Fibroblast of lung (primary cell): ENCODE measurements at regions not wholly inside any gene's neighbourhood (a gene's known extent, or its start where the extent isn't known, plus 50 kb on each side); places are given as distances from the start of the nearest gene placed in this dataset.

Source experiments
- DNase-seq, 2 donors: peaks; one replicate each; pipeline versions ENCODE4 v3.0.0 to v3.0.0-alpha.2; 2010; ENCODE audit warnings: low read depth in 2 of 2
- H2AFZ ChIP-seq: 2 replicates; pipeline ENCODE4 v1.5.1; 2012; ENCODE audit warnings: low read length, control low read depth, inconsistent platforms
- H3K27ac ChIP-seq: 2 replicates; pipeline ENCODE4 v1.5.1; 2011; ENCODE audit warnings: low read length, control low read depth; ENCODE audit not compliant: insufficient read depth
- H3K27me3 ChIP-seq: 2 replicates; pipeline ENCODE4 v1.5.1; 2011; ENCODE audit warnings: mild to moderate bottlenecking, low read length; ENCODE audit not compliant: control insufficient read depth, insufficient read depth
- H3K36me3 ChIP-seq: 2 replicates; pipeline ENCODE4 v1.5.1; 2011; ENCODE audit warnings: low read length; ENCODE audit not compliant: control insufficient read depth, insufficient read depth
- H3K4me1 ChIP-seq: 2 replicates; pipeline ENCODE4 v1.5.1; 2011; ENCODE audit warnings: low read length; ENCODE audit not compliant: control insufficient read depth, insufficient read depth; ENCODE audit errors: extremely low read depth
- H3K4me2 ChIP-seq: 2 replicates; pipeline ENCODE4 v1.5.1; 2011; ENCODE audit warnings: low read length, control low read depth; ENCODE audit not compliant: insufficient read depth; ENCODE audit errors: extremely low read depth
- H3K4me3 ChIP-seq, 4 experiments: fragments of 200-600 bp in 1 of 4; sonication (generic) in 1 of 4; replicated peaks in 1 of 4; 2 replicates each; pipeline ENCODE4 v1.5.1; 2011 to 2016; ENCODE audit warnings: low read length in 4 of 4, low read depth in 3 of 4, mild to moderate bottlenecking in 3 of 4, control low read depth in 2 of 4, inconsistent platforms in 1 of 4, mixed read lengths in 1 of 4; ENCODE audit not compliant: insufficient read depth in 1 of 4; ENCODE audit errors: control extremely low read depth in 1 of 4
- H3K79me2 ChIP-seq: 2 replicates; pipeline ENCODE4 v1.5.1; 2012; ENCODE audit warnings: mild to moderate bottlenecking, low read length, inconsistent platforms; ENCODE audit not compliant: control insufficient read depth, insufficient read depth
- H3K9ac ChIP-seq: 2 replicates; pipeline ENCODE4 v1.5.1; 2011; ENCODE audit warnings: mild to moderate bottlenecking, low read length, control low read depth; ENCODE audit not compliant: insufficient read depth
- H3K9me3 ChIP-seq: 2 replicates; pipeline ENCODE4 v1.5.1; 2012; ENCODE audit warnings: low read depth, low read length; ENCODE audit not compliant: control insufficient read depth, insufficient read depth
- H4K20me1 ChIP-seq: 2 replicates; pipeline ENCODE4 v1.5.1; 2011; ENCODE audit warnings: low read length; ENCODE audit not compliant: control insufficient read depth, insufficient read depth; ENCODE audit errors: extremely low read depth
- EZH2 ChIP-seq: IDR thresholded peaks from 2 replicates; pipeline ENCODE4 v1.5.1; 2012; ENCODE audit warnings: low read length, control low read depth, mild to moderate bottlenecking; ENCODE audit errors: missing control alignments
- TF ChIP-seq, protein P1 (sequence below), 2 donors: IDR thresholded peaks in 1 of 2; conservative IDR thresholded peaks in 1 of 2; 1 replicate in 1 of 2; 2 replicates in 1 of 2; pipeline ENCODE4 v1.5.1; 2011 to 2012; ENCODE audit warnings: low read length in 2 of 2, control low read depth in 1 of 2, inconsistent platforms in 1 of 2, low read depth in 1 of 2, mild to moderate bottlenecking in 1 of 2

DNA sequence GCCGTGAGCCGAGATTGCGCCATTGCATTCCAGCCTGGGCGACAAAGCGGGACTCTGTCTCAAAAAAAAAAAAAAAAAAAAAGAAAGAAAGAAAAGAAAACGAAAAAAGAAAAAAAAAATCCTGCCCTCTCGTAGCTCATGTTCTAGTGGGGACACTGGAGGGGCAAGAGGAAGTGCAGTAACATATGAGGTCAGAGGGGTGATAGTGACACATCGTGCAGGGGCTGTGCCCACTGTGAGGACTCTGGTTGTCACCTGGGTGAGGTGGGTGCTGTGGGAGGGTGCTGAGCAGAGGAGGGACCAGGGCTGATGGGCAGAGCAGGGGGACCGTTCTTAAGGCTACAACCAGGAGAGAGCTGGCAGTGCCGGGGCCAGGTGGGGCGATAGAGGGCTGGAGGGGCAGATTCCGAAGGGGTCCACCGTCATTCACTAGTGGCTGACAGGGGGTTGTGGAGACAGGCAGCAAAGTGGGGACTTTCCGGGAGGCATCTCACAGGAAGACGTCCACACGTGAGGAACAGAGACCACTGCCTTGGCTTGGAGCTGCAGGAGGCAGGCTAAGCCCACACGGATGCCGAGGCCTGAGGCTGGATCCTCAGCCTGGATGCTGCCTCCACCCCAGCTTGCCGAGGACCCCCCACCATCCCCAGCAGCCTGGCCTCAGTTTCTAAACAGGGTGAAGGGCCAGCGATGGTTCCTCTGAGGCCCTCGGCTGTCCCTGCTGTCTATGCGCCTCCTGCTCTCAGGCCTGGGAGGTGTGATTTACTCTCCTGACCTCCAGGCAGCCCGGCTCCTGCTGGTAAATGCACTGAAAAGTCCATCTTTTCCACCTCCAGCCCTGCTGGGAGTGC lies 154.3 kb upstream of the IQSEC1 start:
- Histone ChIP-seq H3K4me3 (no peak overlapping the region), H3K27me3 (no peaks in the 10 kb centered on the region), H3K36me3 (no peaks in the 10 kb centered on the region), H3K4me1 (no peaks in the 10 kb centered on the region), H3K4me2 (no peak overlapping the region), H3K79me2 (no peaks in the 10 kb centered on the region), H4K20me1 (no peaks in the 10 kb centered on the region), H3K9me3 (no peaks in the 10 kb centered on the region), H2AFZ (no peak overlapping the region), H3K27ac (no peak overlapping the region), H3K9ac (no peak overlapping the region)
- DNase-seq = no peak
- TF ChIP-seq, protein P1, sequence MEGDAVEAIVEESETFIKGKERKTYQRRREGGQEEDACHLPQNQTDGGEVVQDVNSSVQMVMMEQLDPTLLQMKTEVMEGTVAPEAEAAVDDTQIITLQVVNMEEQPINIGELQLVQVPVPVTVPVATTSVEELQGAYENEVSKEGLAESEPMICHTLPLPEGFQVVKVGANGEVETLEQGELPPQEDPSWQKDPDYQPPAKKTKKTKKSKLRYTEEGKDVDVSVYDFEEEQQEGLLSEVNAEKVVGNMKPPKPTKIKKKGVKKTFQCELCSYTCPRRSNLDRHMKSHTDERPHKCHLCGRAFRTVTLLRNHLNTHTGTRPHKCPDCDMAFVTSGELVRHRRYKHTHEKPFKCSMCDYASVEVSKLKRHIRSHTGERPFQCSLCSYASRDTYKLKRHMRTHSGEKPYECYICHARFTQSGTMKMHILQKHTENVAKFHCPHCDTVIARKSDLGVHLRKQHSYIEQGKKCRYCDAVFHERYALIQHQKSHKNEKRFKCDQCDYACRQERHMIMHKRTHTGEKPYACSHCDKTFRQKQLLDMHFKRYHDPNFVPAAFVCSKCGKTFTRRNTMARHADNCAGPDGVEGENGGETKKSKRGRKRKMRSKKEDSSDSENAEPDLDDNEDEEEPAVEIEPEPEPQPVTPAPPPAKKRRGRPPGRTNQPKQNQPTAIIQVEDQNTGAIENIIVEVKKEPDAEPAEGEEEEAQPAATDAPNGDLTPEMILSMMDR (conservative IDR thresholded peaks at IDR 0.05 in 1 of 2, IDR thresholded peaks at IDR 0.05 in 1 of 2; ENCODE audit: low read depth in 1 of 2, low read length in 2 of 2) = no peak
- TF ChIP-seq EZH2 = no peak

GRCh38 chr3:13224967-13225366 lies 151.7 kb upstream of the IQSEC1 start:
- Histone ChIP-seq H3K27me3 (no peaks in the 10 kb centered on the region), H3K36me3 (no peaks in the 10 kb centered on the region), H3K9ac (no peak overlapping the region), H3K79me2 (no peaks in the 10 kb centered on the region), H3K9me3 (no peaks in the 10 kb centered on the region), H3K4me2 (no peak overlapping the region), H4K20me1 (no peaks in the 10 kb centered on the region), H2AFZ (no peak overlapping the region), H3K4me1 (no peaks in the 10 kb centered on the region), H3K27ac (no peak overlapping the region), H3K4me3 (no peak overlapping the region)
- no peak for DNase-seq
- no peak for TF ChIP-seq EZH2
- TF ChIP-seq, protein P1 (conservative IDR thresholded peaks at IDR 0.05 in 1 of 2, IDR thresholded peaks at IDR 0.05 in 1 of 2; ENCODE audit: low read depth in 1 of 2, low read length in 2 of 2) = no peak

DNA sequence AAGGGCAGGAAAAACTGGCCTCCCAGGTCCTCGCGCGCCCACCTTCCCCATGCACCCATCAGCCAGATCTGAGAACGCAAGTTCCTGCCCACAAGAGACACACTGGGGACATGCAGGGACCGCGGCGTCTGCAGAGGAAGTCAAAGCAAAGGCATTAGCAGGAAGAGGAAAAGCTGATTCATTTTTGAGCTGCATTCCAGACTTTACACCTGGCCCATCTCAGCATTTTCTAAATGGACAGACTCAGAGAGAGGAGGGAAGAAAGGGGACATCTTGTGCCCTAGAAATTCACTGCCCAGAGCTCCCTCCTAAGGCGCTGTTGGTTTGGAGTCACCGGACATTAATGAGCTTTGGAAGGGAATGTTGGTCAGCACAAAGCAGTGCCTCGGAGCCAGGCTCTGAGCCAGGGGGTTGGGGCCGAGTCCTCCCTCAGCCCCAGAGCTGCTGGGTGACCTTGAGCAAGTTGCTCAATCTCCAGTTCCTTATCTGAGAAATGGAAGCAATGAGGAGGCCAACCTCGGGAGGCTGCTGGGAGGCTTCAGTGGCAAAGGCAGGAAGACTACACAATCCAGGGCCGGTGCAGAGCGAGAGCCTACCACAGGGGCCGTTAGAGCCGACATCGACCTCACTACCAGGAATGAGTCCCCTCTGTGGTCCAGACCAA lies 150.5 kb upstream of the IQSEC1 start:
- H3K36me3 ChIP-seq = no peaks in the 10 kb centered on the region
- no peak overlapping the region for H3K9ac ChIP-seq

More for the DNA sequence above, 150.5 kb upstream of the IQSEC1 start:
- no peak for DNase-seq
- no peaks in the 10 kb centered on the region for H3K4me1 ChIP-seq
- H3K27ac ChIP-seq = no peak overlapping the region
- no peak overlapping the region for H3K4me2 ChIP-seq
- TF ChIP-seq, protein P1 (conservative IDR thresholded peaks at IDR 0.05 in 1 of 2, IDR thresholded peaks at IDR 0.05 in 1 of 2; ENCODE audit: low read depth in 1 of 2, low read length in 2 of 2) = no peak
- no peak for TF ChIP-seq EZH2
- H3K27me3 ChIP-seq = no peaks in the 10 kb centered on the region
- H3K4me3 ChIP-seq = no peak overlapping the region
- H3K9me3 ChIP-seq = no peaks in the 10 kb centered on the region
- H3K79me2 ChIP-seq = no peaks in the 10 kb centered on the region
- no peak overlapping the region for H2AFZ ChIP-seq
- no peaks in the 10 kb centered on the region for H4K20me1 ChIP-seq
